ENCODE measurements at regions not wholly inside any gene's neighbourhood (a gene's known extent, or its start where the extent isn't known, plus 50 kb on each side); places are given as distances from the start of the nearest gene placed in this dataset.

DNA sequence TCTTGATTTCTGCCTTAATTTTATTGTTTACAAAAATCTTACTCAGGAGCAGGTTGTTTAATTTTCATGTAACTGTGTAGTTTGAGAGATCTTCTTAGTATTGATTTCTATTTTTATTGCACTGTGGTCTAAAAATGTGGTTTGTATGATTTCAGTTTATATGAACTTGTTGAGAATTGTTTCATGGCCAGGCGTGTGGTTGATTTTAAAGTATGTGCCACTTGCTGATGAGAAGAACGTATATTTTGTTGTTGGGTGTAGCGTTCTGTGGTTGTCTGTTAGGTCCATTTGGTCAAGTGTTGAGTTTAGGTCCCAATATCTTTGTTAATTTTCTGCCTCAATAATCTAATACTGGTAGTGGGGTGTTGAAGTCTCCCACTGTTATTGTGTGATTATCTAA lies 996.8 kb downstream of the PCDH19 start:
- Histone ChIP-seq H3K27me3 (ENCODE audit: control insufficient read depth, insufficient read depth, low read length) (no peaks in the 10 kb centered on the region), H3K36me3 (replicated peaks; ENCODE audit: control insufficient read depth, insufficient read depth, low read length) (no peaks in the 10 kb centered on the region), H3K4me3 (ENCODE audit: insufficient read depth, low read depth, low read length) (no peak overlapping the region)
- no peak for DNase-seq

GRCh38 chrX:99398545-99398944 lies 1011.5 kb downstream of the PCDH19 start:
- Histone ChIP-seq H3K27me3 (ENCODE audit: control insufficient read depth, insufficient read depth, low read length) (no peaks in the 10 kb centered on the region), H3K36me3 (replicated peaks; ENCODE audit: control insufficient read depth, insufficient read depth, low read length) (no peaks in the 10 kb centered on the region), H3K4me3 (ENCODE audit: insufficient read depth, low read depth, low read length) (no peak overlapping the region)
- DNase-seq = no peak

GRCh38 chrX:99397879-99398278 lies 1012.2 kb downstream of the PCDH19 start:
- no peak for DNase-seq
- H3K36me3 ChIP-seq (replicated peaks; ENCODE audit: control insufficient read depth, insufficient read depth, low read length) = no peaks in the 10 kb centered on the region
- H3K27me3 ChIP-seq (ENCODE audit: control insufficient read depth, insufficient read depth, low read length) = no peaks in the 10 kb centered on the region
- H3K4me3 ChIP-seq (ENCODE audit: insufficient read depth, low read depth, low read length) = no peak overlapping the region

- no peak overlapping the region for H3K4me3 ChIP-seq (ENCODE audit: insufficient read depth, low read depth, low read length)
- no peaks in the 10 kb centered on the region for H3K27me3 ChIP-seq (ENCODE audit: control insufficient read depth, insufficient read depth, low read length)
- H3K36me3 ChIP-seq (replicated peaks; ENCODE audit: control insufficient read depth, insufficient read depth, low read length) = no peaks in the 10 kb centered on the region
- DNase-seq = peak; percentile 11
These were observed 1015.6 kb downstream of the PCDH19 start for GRCh38 chrX:99394456-99394855.

- H3K36me3 ChIP-seq (replicated peaks; ENCODE audit: control insufficient read depth, insufficient read depth, low read length) = no peaks in the 10 kb centered on the region
- no peaks in the 10 kb centered on the region for H3K27me3 ChIP-seq (ENCODE audit: control insufficient read depth, insufficient read depth, low read length)
- no peak for DNase-seq
- H3K4me3 ChIP-seq (ENCODE audit: insufficient read depth, low read depth, low read length) = no peak overlapping the region
These were observed 1025.3 kb downstream of the PCDH19 start for GRCh38 chrX:99384594-99385374.

DNA sequence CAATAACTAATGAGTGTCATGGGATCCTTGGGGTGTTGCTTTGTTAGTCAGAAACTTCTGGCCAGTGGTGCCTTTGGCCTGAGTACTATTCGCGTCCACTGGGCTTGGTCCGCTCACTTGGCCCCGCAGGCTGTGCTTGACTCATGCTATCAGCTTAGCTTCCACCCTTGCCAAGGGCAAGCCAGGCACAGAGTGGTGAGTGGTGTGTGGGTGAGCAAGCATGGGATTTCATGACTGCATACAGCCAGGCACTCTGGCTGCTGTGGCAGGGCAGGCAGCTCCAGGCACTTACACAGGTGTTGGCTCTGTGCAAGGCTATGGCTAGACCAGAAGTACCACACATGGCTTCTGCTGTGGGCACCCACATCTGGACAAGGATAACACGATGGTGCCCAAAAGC lies 1026.3 kb downstream of the PCDH19 start:
- no peaks in the 10 kb centered on the region for H3K36me3 ChIP-seq (replicated peaks; ENCODE audit: control insufficient read depth, insufficient read depth, low read length)
- no peaks in the 10 kb centered on the region for H3K27me3 ChIP-seq (ENCODE audit: control insufficient read depth, insufficient read depth, low read length)
- no peak for DNase-seq
- no peak overlapping the region for H3K4me3 ChIP-seq (ENCODE audit: insufficient read depth, low read depth, low read length)

DNA sequence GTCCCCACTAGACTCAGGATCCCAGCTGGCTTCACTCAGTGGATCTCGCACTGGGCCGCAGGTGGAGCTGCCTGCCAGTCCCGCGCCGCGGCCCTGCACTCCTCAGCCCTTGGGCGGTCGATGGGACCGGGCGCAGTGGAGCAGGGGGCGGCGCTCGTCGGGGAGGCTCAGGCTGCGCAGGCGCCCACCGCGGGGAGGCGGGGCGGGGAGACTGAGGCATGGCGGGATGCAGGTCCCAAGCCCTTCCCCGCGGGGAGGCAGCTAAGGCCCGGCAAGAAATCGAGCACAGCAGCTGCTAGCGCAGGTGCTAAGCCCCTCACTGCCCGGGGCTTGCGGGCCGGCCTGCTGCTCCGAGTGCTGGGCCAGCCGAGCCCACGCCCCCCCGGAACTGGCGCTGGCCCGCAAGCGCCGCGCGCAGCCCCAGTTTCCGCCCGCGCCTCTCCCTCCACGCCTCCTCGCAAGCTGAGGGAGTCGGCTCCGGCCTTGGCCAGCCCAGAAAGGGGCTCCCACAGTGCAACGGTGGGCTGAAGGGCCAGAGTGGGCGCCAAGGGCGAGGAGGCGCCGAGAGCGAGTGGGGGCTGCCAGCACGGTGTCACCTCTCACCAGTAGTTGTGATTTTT lies 1038.0 kb downstream of the PCDH19 start:
- H3K27me3 ChIP-seq (ENCODE audit: control insufficient read depth, insufficient read depth, low read length) = no peaks in the 10 kb centered on the region
- H3K4me3 ChIP-seq (ENCODE audit: insufficient read depth, low read depth, low read length) = no peak overlapping the region
- no peaks in the 10 kb centered on the region for H3K36me3 ChIP-seq (replicated peaks; ENCODE audit: control insufficient read depth, insufficient read depth, low read length)
- DNase-seq = no peak

- Histone ChIP-seq H3K27me3 (ENCODE audit: control insufficient read depth, insufficient read depth, low read length) (no peaks in the 10 kb centered on the region), H3K36me3 (replicated peaks; ENCODE audit: control insufficient read depth, insufficient read depth, low read length) (no peaks in the 10 kb centered on the region), H3K4me3 (ENCODE audit: insufficient read depth, low read depth, low read length) (no peak overlapping the region)
- no peak for DNase-seq
These were observed 1056.7 kb downstream of the PCDH19 start for GRCh38 chrX:99353412-99353811.

DNA sequence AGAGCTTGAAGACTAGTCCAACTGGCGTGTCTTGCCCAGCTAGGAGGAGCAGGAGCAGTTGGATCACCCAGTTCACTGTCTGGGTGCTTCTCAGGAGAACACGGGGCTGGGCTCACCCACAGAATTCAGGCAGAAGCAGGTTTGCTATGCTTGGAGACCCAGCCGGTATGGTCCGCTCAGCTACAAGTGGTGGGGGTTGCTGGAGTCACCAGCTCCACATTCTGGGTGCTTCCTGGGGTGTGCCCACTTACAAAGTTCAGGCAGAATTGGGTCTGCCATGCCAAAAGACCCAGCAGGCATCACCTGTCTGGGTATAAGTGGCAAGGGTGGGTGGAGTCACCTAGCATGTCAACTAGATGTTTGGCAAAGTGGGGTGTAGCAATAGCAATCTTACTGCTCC lies 1061.8 kb downstream of the PCDH19 start:
- DNase-seq = no peak
- no peak overlapping the region for H3K4me3 ChIP-seq (ENCODE audit: insufficient read depth, low read depth, low read length)
- H3K27me3 ChIP-seq (ENCODE audit: control insufficient read depth, insufficient read depth, low read length) = no peaks in the 10 kb centered on the region
- H3K36me3 ChIP-seq (replicated peaks; ENCODE audit: control insufficient read depth, insufficient read depth, low read length) = no peaks in the 10 kb centered on the region

DNA sequence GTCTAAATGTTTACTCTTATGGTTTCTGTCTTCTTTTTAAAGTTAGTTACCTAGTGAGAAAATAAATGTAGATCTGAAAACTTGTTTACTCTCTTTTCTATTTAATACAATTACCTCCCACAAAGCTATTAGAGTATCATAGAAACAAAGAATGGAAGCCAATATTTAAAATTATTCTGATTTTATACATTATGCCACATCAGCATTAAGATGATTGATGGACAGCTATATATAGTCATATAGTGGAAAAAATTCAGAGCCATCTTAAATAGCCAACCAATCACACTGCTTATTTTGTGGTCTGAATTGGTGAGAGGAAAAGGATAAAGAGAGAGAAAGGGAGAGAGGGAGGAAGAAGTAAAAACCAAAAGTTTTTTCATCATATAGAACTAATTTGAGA lies 1101.8 kb downstream of the PCDH19 start:
- Histone ChIP-seq H3K36me3 (replicated peaks; ENCODE audit: control insufficient read depth, insufficient read depth, low read length) (no peaks in the 10 kb centered on the region), H3K27me3 (ENCODE audit: control insufficient read depth, insufficient read depth, low read length) (no peaks in the 10 kb centered on the region), H3K4me3 (ENCODE audit: insufficient read depth, low read depth, low read length) (no peak overlapping the region)
- DNase-seq = no peak

- Histone ChIP-seq H3K36me3 (replicated peaks; ENCODE audit: control insufficient read depth, insufficient read depth, low read length) (no peaks in the 10 kb centered on the region), H3K27me3 (ENCODE audit: control insufficient read depth, insufficient read depth, low read length) (no peaks in the 10 kb centered on the region), H3K4me3 (ENCODE audit: insufficient read depth, low read depth, low read length) (no peak overlapping the region)
- DNase-seq = no peak
These were observed 1104.5 kb downstream of the PCDH19 start for GRCh38 chrX:99305573-99305972.

DNA sequence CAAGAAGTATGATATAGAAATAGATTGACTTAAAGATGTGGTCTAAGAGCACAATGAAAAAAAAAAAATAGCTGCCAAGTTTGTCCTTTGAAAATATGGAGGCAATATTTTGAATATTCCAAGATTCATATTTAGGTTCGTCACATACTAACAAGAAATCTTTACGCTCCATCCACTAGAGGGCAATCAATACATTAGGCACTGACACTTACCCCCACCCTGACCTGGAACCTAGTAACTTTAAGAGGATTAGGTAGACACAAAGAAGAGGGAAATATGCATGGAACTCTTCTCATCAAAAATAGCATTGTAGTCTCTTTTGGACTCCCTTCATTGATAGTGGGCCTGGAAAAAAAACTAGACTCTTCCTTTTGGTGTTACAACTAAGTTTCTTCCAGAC lies 1108.1 kb downstream of the PCDH19 start:
- H3K36me3 ChIP-seq (replicated peaks; ENCODE audit: control insufficient read depth, insufficient read depth, low read length) = no peaks in the 10 kb centered on the region
- no peaks in the 10 kb centered on the region for H3K27me3 ChIP-seq (ENCODE audit: control insufficient read depth, insufficient read depth, low read length)
- H3K4me3 ChIP-seq (ENCODE audit: insufficient read depth, low read depth, low read length) = no peak overlapping the region
- peak; percentile 35 for DNase-seq

GRCh38 chrX:99271641-99272040 lies 1138.4 kb downstream of the PCDH19 start:
- DNase-seq = no peak
- Histone ChIP-seq H3K36me3 (replicated peaks; ENCODE audit: control insufficient read depth, insufficient read depth, low read length) (no peaks in the 10 kb centered on the region), H3K27me3 (ENCODE audit: control insufficient read depth, insufficient read depth, low read length) (no peaks in the 10 kb centered on the region), H3K4me3 (ENCODE audit: insufficient read depth, low read depth, low read length) (no peak overlapping the region)

GRCh38 chrX:99266255-99266654 lies 1143.8 kb downstream of the PCDH19 start:
- H3K27me3 ChIP-seq (ENCODE audit: control insufficient read depth, insufficient read depth, low read length) = no peaks in the 10 kb centered on the region
- no peak for DNase-seq
- no peaks in the 10 kb centered on the region for H3K36me3 ChIP-seq (replicated peaks; ENCODE audit: control insufficient read depth, insufficient read depth, low read length)
- H3K4me3 ChIP-seq (ENCODE audit: insufficient read depth, low read depth, low read length) = no peak overlapping the region

- no peaks in the 10 kb centered on the region for H3K36me3 ChIP-seq (replicated peaks; ENCODE audit: control insufficient read depth, insufficient read depth, low read length)
- no peak overlapping the region for H3K4me3 ChIP-seq (ENCODE audit: insufficient read depth, low read depth, low read length)
- no peak for DNase-seq
- H3K27me3 ChIP-seq (ENCODE audit: control insufficient read depth, insufficient read depth, low read length) = no peaks in the 10 kb centered on the region
These were observed 1161.9 kb downstream of the PCDH19 start for GRCh38 chrX:99248180-99248579.
